Activated CD8-positive, alpha-beta memory T cell treated with anti-CD3 and anti-CD28 coated beads, Interleukin-2, amount 50 U/mL, for 1 hour (primary cell): ENCODE measurements at regions not wholly inside any gene's neighbourhood (a gene's known extent, or its start where the extent isn't known, plus 50 kb on each side); places are given as distances from the start of the nearest gene placed in this dataset.

ENCODE experiments used
- DNase-seq: peaks from one replicate; pipeline ENCODE4 v3.0.0-alpha.2; 2020; ENCODE audit errors: extremely low read depth

- DNase-seq = no peak
These were observed 55.3 kb upstream of the SLC22A11 start for GRCh38 chr11:64500176-64501013.

GRCh38 chr11:64501500-64502427 is 54.0 kb upstream of the SLC22A11 start:
- DNase-seq = no peak

GRCh38 chr11:64502634-64503033 is 53.1 kb upstream of the SLC22A11 start:
- no peak for DNase-seq

- no peak for DNase-seq
These were observed 52.5 kb upstream of the SLC22A11 start for GRCh38 chr11:64503186-64503753.

- no peak for DNase-seq
These were observed 50.7 kb upstream of the SLC22A11 start for GRCh38 chr11:64504999-64505398.
